ENCODE measurements at regions not wholly inside any gene's neighbourhood (a gene's known extent, or its start where the extent isn't known, plus 50 kb on each side); places are given as distances from the start of the nearest gene placed in this dataset.

DNA sequence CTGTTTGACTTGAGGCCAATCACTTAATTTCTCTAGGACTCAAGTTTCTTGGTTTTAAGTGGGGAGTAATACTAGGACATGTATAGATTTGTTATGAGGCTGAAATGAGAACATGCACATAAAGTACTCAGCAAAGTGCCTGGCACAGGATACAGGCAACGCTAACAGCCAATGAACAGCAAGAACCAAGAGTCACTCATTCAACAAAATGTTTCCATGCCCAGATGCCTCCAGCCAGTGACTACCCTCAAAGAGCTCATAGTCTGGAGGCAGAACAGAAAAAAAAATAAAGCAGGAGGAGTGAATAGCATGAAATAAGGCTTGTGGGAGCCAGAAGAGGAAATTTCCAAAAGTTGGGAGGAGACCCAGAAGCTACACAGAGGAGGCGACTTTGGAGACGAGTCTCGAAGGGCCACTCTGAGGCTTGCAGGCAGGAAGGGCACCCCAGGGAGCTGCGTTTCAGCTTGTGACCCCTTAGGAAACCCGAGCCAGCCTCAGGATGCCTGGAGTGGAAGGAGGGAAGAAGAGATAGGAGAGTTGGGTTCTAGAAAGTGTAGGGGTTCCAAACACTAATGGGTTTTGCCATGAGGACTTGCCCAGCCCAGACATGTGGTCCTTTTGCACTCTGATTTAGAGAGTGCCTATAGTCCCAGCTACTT is 70.0 kb downstream of the CXCL12 start:
- no peak for TF ChIP-seq CTCF (IDR thresholded peaks at IDR 0.05)
- no peak for TF ChIP-seq POLR2A (IDR thresholded peaks at IDR 0.05)
